ENCODE measurements at regions not wholly inside any gene's neighbourhood (a gene's known extent, or its start where the extent isn't known, plus 50 kb on each side); places are given as distances from the start of the nearest gene placed in this dataset.

DNA sequence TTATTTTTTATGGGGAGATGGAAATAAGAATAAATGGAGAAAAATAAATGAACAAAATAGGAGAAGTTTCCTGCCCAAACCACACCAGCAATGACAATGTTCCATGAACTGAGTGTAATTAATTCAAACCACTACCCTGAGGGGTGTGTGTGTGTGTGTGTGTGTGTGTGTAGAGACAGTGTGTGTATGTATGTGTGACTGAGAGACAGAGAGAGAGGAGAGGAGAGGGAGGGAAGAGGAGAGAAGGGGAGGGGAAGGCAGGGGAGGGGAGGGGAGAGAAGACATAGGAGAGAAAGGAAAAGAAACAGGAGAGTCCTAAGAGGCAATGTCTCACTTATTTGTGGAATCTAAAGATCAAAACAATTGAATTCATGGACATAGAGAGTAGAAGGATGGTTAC lies 65.0 kb upstream of the POU2AF1 start:
- no peak for DNase-seq

DNA sequence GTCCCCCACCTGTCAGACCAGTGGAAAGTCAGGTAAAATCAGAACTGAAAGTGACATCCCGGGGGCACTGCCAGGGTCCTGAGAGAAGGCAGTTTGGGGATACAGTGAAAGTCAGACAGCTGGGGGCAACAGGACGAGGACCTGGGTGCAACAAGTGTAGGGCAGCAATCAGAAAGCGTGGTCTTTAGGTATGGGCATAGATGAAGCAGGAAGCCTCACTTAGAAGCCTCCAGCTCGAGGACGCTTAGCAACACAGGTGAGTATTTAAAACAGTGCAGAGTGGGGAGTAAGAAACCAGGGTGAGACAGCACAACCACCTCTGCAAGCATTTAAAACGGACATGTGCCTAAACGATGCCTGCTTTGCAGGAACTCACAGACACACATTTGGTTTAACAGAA lies 64.6 kb upstream of the POU2AF1 start:
- DNase-seq = no peak

DNA sequence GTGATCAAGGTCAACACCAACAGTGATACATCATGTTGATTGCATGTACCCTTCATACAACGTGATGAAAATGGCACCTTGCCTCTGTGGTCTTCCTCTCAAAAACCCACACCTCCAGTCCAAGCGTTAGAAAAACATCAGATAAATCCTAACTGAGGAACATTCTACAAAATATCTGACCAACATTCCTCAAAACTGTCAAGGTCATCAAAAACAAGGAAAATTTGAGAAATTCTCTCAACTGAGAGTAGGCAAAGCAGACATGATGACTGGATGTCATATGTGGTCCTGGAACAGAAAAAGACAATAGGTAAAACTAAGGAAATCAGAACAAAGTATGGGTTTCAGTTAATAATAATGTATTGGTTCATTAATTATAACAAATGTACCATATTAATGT lies 64.0 kb upstream of the POU2AF1 start:
- no peak for DNase-seq

DNA sequence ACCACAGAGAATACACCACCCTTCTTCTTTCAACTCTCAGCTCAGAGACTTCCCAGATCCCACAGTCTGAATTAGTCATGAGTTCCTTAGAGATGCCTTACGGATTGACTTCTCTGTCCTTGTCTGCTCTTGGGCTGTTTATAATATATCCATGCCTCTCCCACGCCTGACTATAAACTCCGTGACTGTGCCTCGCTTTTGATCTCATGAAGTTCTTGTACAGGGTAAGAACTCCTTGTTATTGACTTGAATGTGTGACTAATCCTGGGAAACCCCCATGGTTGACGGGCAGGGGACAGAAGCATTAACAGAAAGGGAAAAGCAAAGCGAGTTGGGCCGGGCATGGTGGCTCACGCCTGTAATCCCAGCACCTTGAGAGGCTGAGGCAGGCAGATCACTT lies 62.4 kb upstream of the POU2AF1 start:
- DNase-seq = no peak

DNA sequence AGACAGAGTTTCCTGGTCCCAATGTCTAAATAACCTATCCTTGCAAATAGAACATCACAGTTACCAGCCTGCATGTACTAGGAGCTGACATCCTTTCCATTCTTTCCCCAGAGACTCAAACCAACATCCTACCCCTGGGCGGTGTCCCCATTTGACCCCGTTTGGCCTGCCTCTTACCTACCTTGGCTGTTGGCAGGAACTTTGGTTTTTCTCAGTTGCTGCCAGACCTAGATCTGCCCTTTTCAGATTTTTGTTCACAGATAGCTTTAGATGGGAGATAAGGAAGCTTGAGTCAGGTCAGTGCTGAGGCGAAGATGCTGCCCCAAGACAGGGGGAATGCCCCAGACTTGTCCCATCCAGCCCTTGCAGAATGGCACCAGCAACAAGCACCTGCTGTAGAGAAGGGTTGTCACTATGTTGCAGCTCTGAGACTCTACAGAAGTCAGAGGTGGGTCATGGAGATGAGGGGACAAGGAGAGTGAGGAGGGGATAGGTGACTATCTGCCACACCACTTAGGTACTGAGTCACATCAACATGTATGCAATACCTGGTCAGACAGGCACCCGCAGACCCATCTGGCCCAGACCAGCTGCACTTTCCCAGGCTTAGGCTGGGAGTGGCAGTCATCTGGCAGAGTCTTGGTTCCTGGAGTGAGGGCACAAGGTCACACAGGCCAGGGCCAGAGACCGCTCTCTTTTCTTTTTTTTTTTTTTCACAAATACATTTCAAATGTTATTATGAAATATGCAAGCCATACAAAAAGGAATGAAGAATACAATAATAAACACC lies 61.5 kb upstream of the POU2AF1 start:
- DNase-seq = no peak

DNA sequence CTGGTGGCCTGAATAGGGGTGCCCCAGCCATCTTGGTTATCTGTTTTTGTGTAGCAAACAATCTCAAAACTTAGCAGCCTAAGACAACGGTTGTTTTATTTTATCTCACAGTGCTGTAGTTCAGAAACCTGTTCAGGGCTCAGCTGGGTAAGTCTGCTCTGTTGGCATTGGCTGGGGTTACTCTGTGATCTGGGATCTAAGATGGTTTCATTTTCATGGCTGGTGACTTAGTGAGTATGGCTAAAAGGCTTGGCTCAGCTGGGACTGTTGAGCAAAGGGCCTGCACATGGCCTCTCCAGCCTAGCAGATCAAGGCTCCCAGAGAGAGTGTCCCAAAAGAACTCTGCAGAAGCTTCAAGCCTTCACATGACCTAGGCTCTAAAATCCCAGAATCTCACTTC lies 60.8 kb upstream of the POU2AF1 start:
- DNase-seq = no peak

DNA sequence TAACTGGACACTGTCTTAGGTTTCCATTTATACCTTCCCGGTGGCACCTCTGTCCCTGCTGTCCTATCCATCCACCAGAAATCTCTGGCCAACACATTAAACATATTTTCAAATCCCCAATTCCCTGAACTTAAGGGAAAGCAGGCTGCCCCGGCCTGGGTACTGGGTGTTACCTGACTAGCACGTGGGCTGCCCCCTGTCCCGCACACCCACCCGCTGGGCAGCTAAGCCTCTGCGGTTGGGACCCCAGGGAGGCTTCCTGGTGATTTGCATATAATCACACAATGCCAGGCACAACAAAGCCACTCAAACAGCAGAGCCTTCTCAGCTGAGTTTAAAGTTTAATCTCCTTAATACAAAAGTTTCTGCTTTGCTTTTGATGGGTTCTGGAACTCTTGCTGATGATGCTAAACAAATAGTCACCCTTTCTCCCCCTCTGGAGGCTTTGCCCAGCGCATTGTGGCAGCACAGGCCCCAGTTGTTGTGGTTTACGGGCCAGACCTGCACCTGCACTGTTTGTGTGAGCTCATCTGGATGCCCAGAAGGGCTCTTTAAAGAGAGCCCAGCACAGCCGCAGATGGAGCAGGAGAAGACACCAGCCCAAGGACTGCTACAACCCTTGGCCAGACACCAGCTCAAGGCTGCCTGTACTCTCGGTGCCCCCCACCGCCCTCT lies 59.9 kb upstream of the POU2AF1 start:
- DNase-seq = peak; percentile 11

DNA sequence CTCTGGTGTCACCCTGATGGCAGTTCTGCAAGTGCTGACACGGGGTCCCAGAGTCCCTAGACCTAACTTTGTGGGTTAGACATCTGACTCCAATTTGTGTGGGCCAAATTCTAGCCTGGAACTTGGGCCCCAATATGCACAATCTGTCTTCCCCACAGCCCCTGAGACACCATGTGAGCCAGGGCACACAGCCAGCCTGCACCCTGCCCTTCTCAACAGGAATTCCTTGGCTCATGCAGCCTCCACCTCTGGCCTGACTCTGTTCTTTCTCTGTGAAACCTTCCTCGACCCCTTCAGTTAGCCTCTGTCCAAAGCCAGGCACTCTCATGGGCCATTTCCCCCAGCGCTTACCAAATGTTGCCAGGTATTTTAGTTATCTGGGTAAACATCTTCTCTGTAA lies 59.1 kb upstream of the POU2AF1 start:
- no peak for DNase-seq

DNA sequence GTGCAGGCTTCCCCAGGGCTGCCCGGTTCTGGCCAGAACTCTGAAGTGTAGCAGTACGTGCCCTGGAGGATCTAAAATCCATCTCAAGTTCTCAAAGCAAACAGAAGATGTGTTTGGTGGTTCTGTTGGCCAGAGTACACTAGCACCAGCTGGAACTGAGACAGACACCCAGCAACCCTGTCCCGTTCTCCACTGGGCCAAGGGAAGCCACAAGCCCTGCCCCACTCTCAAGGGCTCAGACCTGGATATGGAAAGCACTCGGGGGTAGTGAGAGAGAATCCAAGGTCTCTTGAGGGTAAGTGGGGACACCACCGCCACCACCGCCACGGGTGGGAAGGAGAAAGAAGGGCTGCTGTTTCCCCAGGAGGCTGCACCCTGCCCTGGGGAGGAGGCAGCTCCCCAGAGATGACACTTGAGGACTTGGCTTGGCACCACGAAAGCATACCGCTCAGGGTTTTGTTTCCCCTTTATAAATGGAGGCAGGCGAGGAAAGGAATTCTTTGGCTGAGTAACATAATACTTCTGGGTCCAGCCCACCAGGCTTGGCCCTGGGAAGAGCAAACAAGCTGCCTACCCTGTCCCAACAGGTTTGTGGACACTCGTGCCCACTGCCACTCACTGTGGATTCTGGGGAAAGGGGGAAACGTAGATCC lies 56.1 kb upstream of the POU2AF1 start:
- peak; percentile 9 for DNase-seq

DNA sequence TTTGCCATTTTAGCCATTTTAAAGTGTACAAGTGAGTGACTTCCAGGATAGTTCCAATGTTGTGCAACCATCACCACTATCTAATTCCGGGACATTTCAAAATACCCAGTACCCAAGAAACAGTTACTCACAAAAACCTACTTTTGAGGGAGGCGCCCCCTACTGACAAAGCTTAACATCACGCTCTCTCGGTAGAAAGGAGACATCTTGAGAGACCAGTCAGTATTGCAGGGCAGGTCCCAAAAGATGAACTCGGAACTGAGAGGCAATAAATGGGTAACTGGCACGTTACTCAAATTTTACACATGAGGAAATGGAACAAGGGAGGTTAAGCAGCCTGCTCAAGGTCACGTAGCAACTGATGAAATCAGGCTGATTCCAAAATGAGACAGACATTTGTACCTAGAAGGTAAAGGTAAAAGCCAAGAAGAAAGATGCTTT lies 50.0 kb upstream of the POU2AF1 start:
- peak; percentile 53 for DNase-seq

Measured in femur (tissue), 1 donor.